CD4-positive, CD25-positive, alpha-beta regulatory T cell (primary cell): ENCODE measurements at regions not wholly inside any gene's neighbourhood (a gene's known extent, or its start where the extent isn't known, plus 50 kb on each side); places are given as distances from the start of the nearest gene placed in this dataset.

Experiments used
- ATAC-seq, 2 donors: fragments of 150-1000 bp; cut with Tn5 transposase; one replicate each; pipeline ENCODE4 v1.10.0; 2021; ENCODE audit warnings: low read depth in 2 of 2, moderate number of reproducible peaks in 2 of 2, moderate library complexity in 1 of 2
- DNase-seq, 3 donors: peaks; one replicate each; pipeline versions ENCODE4 v3.0.0 to v3.0.0-alpha.2; 2012 to 2022; ENCODE audit warnings: mixed read lengths in 1 of 3
- H3K27ac ChIP-seq: one replicate; pipeline ENCODE4 v1.7.0; 2013; ENCODE audit warnings: mild to moderate bottlenecking, low read length; ENCODE audit not compliant: insufficient read depth, poor library complexity, severe bottlenecking
- H3K27me3 ChIP-seq: one replicate; pipeline ENCODE4 v1.7.0; 2013; ENCODE audit warnings: low read length; ENCODE audit not compliant: control insufficient read depth, insufficient read depth
- H3K36me3 ChIP-seq: one replicate; pipeline ENCODE4 v1.7.0; 2013; ENCODE audit warnings: mild to moderate bottlenecking, low read length, moderate library complexity; ENCODE audit not compliant: control insufficient read depth, insufficient read depth
- H3K4me1 ChIP-seq: 2 replicates; pipeline ENCODE4 v1.7.0; 2013; ENCODE audit warnings: mild to moderate bottlenecking, low read length; ENCODE audit not compliant: insufficient read depth, control insufficient read depth, poor library complexity, severe bottlenecking
- H3K4me3 ChIP-seq: one replicate; pipeline ENCODE4 v1.7.0; 2013; ENCODE audit warnings: low read depth, mild to moderate bottlenecking, low read length, moderate library complexity
- H3K9me3 ChIP-seq, 2 experiments: 1 replicate in 1 of 2; 2 replicates in 1 of 2; pipeline ENCODE4 v1.7.0; 2013; ENCODE audit warnings: low read length in 2 of 2, mild to moderate bottlenecking in 1 of 2, moderate library complexity in 1 of 2; ENCODE audit not compliant: control insufficient read depth in 2 of 2
- H3K27ac Mint-ChIP-seq, 3 donors: one replicate each; pipeline ENCODE4 v1.8.0; 2020 to 2022; ENCODE audit warnings: mild to moderate bottlenecking in 3 of 3, mixed read lengths in 3 of 3, moderate library complexity in 2 of 3
- H3K27me3 Mint-ChIP-seq: one replicate; pipeline ENCODE4 v1.8.0; 2022; ENCODE audit warnings: mild to moderate bottlenecking, mixed read lengths
- H3K36me3 Mint-ChIP-seq: one replicate; pipeline ENCODE4 v1.8.0; 2020; ENCODE audit warnings: mixed read lengths
- H3K4me1 Mint-ChIP-seq, 4 donors: one replicate each; pipeline ENCODE4 v1.8.0; 2020 to 2022; ENCODE audit warnings: mixed read lengths in 4 of 4, mild to moderate bottlenecking in 1 of 4
- H3K4me3 Mint-ChIP-seq, 4 donors: one replicate each; pipeline ENCODE4 v1.8.0; 2020 to 2022; ENCODE audit warnings: mild to moderate bottlenecking in 4 of 4, mixed read lengths in 4 of 4, moderate library complexity in 3 of 4
- H3K9me3 Mint-ChIP-seq, 7 donors: one replicate each; pipeline ENCODE4 v1.8.0; 2020 to 2022; ENCODE audit warnings: mixed read lengths in 7 of 7, mild to moderate bottlenecking in 3 of 7, moderate library complexity in 2 of 7

- H3K27me3 ChIP-seq: no peaks in the 10 kb centered on the region
- no peak overlapping the region for H3K4me3 ChIP-seq
- DNase-seq (no peak), ATAC-seq (no peak)
- H3K4me3 Mint-ChIP-seq: no peak overlapping the region
- H3K27me3 Mint-ChIP-seq: peaks cover 5% of the 10 kb centered on the region
- H3K27ac Mint-ChIP-seq: no peak overlapping the region
- no peak overlapping the region for H3K27ac ChIP-seq
- H3K4me1 Mint-ChIP-seq: no peaks in the 10 kb centered on the region
- H3K9me3 ChIP-seq: no peaks in the 10 kb centered on the region
- H3K4me1 ChIP-seq: no peaks in the 10 kb centered on the region
- H3K9me3 Mint-ChIP-seq: peaks cover 0 to 7% (median 0%) of the 10 kb centered on the region in 7 donors
- no peaks in the 10 kb centered on the region for H3K36me3 Mint-ChIP-seq
- no peaks in the 10 kb centered on the region for H3K36me3 ChIP-seq
Observed at GRCh38 chr5:103458497-103459040, 104.0 kb downstream of the NUDT12 start.

- H3K27ac ChIP-seq: no peak overlapping the region
- Mint-ChIP-seq H3K36me3 (no peaks in the 10 kb centered on the region), H3K27me3 (peaks cover 10% of the 10 kb centered on the region), H3K27ac (peak overlapping the region in 1 of 3 donors; percentile 81), H3K4me3 (no peak overlapping the region), H3K4me1 (no peaks in the 10 kb centered on the region), H3K9me3 (peaks cover 0 to 4% (median 0%) of the 10 kb centered on the region in 7 donors)
- no peaks in the 10 kb centered on the region for H3K9me3 ChIP-seq
- no peaks in the 10 kb centered on the region for H3K27me3 ChIP-seq
- H3K36me3 ChIP-seq: no peaks in the 10 kb centered on the region
- no peak for DNase-seq
- H3K4me3 ChIP-seq: no peak overlapping the region
- ATAC-seq: no peak
- H3K4me1 ChIP-seq: no peaks in the 10 kb centered on the region
Observed at GRCh38 chr5:103456476-103456875, 106.1 kb downstream of the NUDT12 start.

GRCh38 chr5:103455796-103456195, 106.8 kb downstream of the NUDT12 start:
- Mint-ChIP-seq H3K9me3 (peaks cover 0 to 4% (median 0%) of the 10 kb centered on the region in 7 donors), H3K4me1 (no peaks in the 10 kb centered on the region), H3K36me3 (no peaks in the 10 kb centered on the region), H3K27me3 (peaks cover 10% of the 10 kb centered on the region), H3K27ac (no peak overlapping the region), H3K4me3 (no peak overlapping the region)
- no peak for DNase-seq
- no peak overlapping the region for H3K27ac ChIP-seq
- no peaks in the 10 kb centered on the region for H3K4me1 ChIP-seq
- ATAC-seq: no peak
- no peak overlapping the region for H3K4me3 ChIP-seq
- H3K27me3 ChIP-seq: no peaks in the 10 kb centered on the region
- H3K9me3 ChIP-seq: no peaks in the 10 kb centered on the region
- no peaks in the 10 kb centered on the region for H3K36me3 ChIP-seq

DNA sequence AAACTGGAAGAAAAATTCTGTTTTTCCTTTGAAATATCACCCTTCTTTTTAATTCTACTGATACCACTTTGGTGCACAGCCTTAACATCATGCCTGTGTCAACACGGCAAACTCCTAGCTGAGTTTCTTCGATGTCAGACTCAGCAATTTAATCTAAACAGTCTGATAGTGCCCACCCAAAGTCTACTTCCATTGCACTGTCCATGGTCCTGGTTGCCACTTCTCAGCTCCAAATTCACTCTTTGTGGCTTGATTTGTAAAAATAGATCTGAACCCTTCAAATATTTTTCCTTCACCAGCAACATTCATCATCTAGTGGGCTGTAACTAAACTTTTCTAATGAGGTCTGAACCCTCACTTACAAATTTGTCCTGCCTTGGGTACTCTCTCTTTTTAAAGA, 107.8 kb downstream of the NUDT12 start:
- Mint-ChIP-seq H3K9me3 (peaks cover 0 to 4% (median 0%) of the 10 kb centered on the region in 7 donors), H3K36me3 (no peaks in the 10 kb centered on the region), H3K27me3 (peaks cover 10% of the 10 kb centered on the region), H3K4me1 (no peaks in the 10 kb centered on the region), H3K27ac (no peak overlapping the region), H3K4me3 (no peak overlapping the region)
- ATAC-seq: no peak
- no peaks in the 10 kb centered on the region for H3K9me3 ChIP-seq
- H3K4me1 ChIP-seq: no peaks in the 10 kb centered on the region
- H3K36me3 ChIP-seq: no peaks in the 10 kb centered on the region
- H3K27ac ChIP-seq: no peak overlapping the region
- no peak for DNase-seq
- no peak overlapping the region for H3K4me3 ChIP-seq
- no peaks in the 10 kb centered on the region for H3K27me3 ChIP-seq

- Mint-ChIP-seq H3K4me1 (no peaks in the 10 kb centered on the region), H3K36me3 (no peaks in the 10 kb centered on the region), H3K4me3 (no peak overlapping the region), H3K9me3 (peaks cover 0 to 4% (median 0%) of the 10 kb centered on the region in 7 donors), H3K27ac (no peak overlapping the region), H3K27me3 (peaks cover 10% of the 10 kb centered on the region)
- H3K27ac ChIP-seq: no peak overlapping the region
- no peaks in the 10 kb centered on the region for H3K9me3 ChIP-seq
- no peak for DNase-seq
- no peaks in the 10 kb centered on the region for H3K27me3 ChIP-seq
- H3K36me3 ChIP-seq: no peaks in the 10 kb centered on the region
- no peaks in the 10 kb centered on the region for H3K4me1 ChIP-seq
- H3K4me3 ChIP-seq: no peak overlapping the region
- ATAC-seq: no peak
Observed at GRCh38 chr5:103452666-103453065, 109.9 kb downstream of the NUDT12 start.

DNA sequence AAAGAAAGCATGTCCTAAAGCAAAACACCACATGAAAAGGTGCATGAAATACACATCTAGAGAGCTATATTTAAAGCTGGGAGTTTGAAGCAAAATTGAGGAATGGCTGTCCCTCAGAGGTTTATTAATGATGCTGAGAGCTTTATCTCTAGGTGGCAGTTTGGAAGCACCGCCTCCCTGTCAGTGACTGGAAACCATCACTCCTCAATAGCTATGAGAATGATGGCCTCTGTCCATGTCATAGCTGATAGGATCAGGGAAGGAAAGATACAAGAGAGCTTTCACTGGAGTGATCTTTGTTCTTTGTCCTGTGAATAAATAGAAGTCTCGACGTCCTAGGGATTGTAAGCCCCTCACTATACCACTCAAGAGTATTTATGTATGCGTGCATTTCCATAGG, 110.5 kb downstream of the NUDT12 start:
- Mint-ChIP-seq H3K9me3 (peaks cover 0 to 4% (median 0%) of the 10 kb centered on the region in 7 donors), H3K36me3 (no peaks in the 10 kb centered on the region), H3K4me1 (no peaks in the 10 kb centered on the region), H3K27me3 (peaks cover 10% of the 10 kb centered on the region), H3K27ac (no peak overlapping the region), H3K4me3 (no peak overlapping the region)
- no peaks in the 10 kb centered on the region for H3K4me1 ChIP-seq
- no peaks in the 10 kb centered on the region for H3K27me3 ChIP-seq
- ATAC-seq (no peak), DNase-seq (no peak)
- no peaks in the 10 kb centered on the region for H3K9me3 ChIP-seq
- H3K27ac ChIP-seq: no peak overlapping the region
- H3K36me3 ChIP-seq: no peaks in the 10 kb centered on the region
- H3K4me3 ChIP-seq: no peak overlapping the region

DNA sequence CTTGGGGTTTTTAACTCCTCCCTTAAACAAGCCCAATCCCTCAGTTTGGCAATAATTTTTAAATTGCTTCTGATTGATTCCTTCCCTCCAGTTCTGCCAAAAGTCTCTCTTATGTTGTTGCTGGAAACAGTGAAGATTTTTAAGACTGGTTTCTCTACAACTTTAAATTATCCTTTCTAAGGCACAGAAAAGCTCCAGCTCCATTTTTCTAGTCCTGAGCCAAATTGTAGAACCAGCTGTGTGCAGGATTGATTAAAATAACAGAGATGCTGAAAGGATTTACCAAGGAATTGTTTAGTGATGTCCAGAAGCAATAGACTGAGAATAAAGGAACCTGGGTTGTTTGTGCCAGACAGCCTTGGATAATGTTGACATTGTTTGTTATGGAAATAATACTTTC, 111.3 kb downstream of the NUDT12 start:
- ATAC-seq: no peak
- no peak for DNase-seq
- H3K9me3 Mint-ChIP-seq: peaks cover 0 to 4% (median 0%) of the 10 kb centered on the region in 7 donors

GRCh38 chr5:103450333-103451061, 112.1 kb downstream of the NUDT12 start:
- peaks cover 10% of the 10 kb centered on the region for H3K27me3 Mint-ChIP-seq

More for the DNA sequence above, 111.3 kb downstream of the NUDT12 start:
- Histone ChIP-seq H3K9me3 (no peaks in the 10 kb centered on the region), H3K27me3 (no peaks in the 10 kb centered on the region), H3K36me3 (no peaks in the 10 kb centered on the region), H3K4me3 (no peak overlapping the region), H3K27ac (no peak overlapping the region), H3K4me1 (no peaks in the 10 kb centered on the region)
- H3K27ac Mint-ChIP-seq: no peak overlapping the region
- no peak overlapping the region for H3K4me3 Mint-ChIP-seq
- H3K4me1 Mint-ChIP-seq: no peaks in the 10 kb centered on the region
- peaks cover 10% of the 10 kb centered on the region for H3K27me3 Mint-ChIP-seq
- H3K36me3 Mint-ChIP-seq: no peaks in the 10 kb centered on the region

More at GRCh38 chr5:103450333-103451061, 112.1 kb downstream of the NUDT12 start:
- Histone ChIP-seq H3K36me3 (no peaks in the 10 kb centered on the region), H3K4me3 (no peak overlapping the region), H3K4me1 (no peaks in the 10 kb centered on the region), H3K9me3 (no peaks in the 10 kb centered on the region), H3K27ac (no peak overlapping the region), H3K27me3 (no peaks in the 10 kb centered on the region)
- DNase-seq (no peak), ATAC-seq (no peak)
- H3K4me3 Mint-ChIP-seq: no peak overlapping the region
- H3K9me3 Mint-ChIP-seq: peaks cover 0 to 4% (median 0%) of the 10 kb centered on the region in 7 donors
- no peaks in the 10 kb centered on the region for H3K36me3 Mint-ChIP-seq
- no peak overlapping the region for H3K27ac Mint-ChIP-seq
- no peaks in the 10 kb centered on the region for H3K4me1 Mint-ChIP-seq
